ENCODE measurements at regions not wholly inside any gene's neighbourhood (a gene's known extent, or its start where the extent isn't known, plus 50 kb on each side); places are given as distances from the start of the nearest gene placed in this dataset.

DNA sequence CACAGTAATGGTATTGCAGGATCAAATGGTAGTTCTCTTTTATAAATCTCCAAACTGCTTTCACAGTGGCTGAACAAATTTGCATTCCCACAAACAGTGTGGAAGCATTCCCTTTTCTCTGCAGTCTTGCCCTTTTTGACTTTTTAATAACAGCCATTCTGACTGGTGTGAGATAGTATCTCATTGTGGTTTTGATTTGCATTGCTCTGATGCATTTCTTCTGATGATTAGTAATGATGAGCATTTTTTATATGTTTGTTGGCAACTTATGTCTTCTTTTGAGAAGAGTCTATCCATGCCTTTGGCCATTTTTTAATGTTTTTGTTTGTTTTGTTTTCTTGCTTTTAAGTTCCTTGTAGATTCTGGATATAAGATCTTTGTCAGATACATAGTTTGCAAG, 316.1 kb upstream of the TMCO5A start:
- Histone ChIP-seq H3K27ac (ENCODE audit: low read depth) (no peak overlapping the region), H3K36me3 (ENCODE audit: insufficient read depth) (no peaks in the 10 kb centered on the region), H3K4me3 (no peak overlapping the region), H3K9me2 (ENCODE audit: insufficient read depth) (no peaks in the 10 kb centered on the region), H4K20me1 (replicated peaks; ENCODE audit: insufficient read depth) (no peaks in the 10 kb centered on the region), H3K79me2 (replicated peaks; ENCODE audit: insufficient read depth) (no peaks in the 10 kb centered on the region), H3F3A (replicated peaks; ENCODE audit: low read depth) (no peaks in the 10 kb centered on the region), H3K4me2 (no peak overlapping the region), H3K4me1 (ENCODE audit: insufficient read depth) (no peaks in the 10 kb centered on the region), H2AFZ (no peak overlapping the region), H3K27me3 (ENCODE audit: insufficient read depth) (peaks cover 7% of the 10 kb centered on the region; the same call in 1 of the 2 replicates)
- TF ChIP-seq, protein P1, sequence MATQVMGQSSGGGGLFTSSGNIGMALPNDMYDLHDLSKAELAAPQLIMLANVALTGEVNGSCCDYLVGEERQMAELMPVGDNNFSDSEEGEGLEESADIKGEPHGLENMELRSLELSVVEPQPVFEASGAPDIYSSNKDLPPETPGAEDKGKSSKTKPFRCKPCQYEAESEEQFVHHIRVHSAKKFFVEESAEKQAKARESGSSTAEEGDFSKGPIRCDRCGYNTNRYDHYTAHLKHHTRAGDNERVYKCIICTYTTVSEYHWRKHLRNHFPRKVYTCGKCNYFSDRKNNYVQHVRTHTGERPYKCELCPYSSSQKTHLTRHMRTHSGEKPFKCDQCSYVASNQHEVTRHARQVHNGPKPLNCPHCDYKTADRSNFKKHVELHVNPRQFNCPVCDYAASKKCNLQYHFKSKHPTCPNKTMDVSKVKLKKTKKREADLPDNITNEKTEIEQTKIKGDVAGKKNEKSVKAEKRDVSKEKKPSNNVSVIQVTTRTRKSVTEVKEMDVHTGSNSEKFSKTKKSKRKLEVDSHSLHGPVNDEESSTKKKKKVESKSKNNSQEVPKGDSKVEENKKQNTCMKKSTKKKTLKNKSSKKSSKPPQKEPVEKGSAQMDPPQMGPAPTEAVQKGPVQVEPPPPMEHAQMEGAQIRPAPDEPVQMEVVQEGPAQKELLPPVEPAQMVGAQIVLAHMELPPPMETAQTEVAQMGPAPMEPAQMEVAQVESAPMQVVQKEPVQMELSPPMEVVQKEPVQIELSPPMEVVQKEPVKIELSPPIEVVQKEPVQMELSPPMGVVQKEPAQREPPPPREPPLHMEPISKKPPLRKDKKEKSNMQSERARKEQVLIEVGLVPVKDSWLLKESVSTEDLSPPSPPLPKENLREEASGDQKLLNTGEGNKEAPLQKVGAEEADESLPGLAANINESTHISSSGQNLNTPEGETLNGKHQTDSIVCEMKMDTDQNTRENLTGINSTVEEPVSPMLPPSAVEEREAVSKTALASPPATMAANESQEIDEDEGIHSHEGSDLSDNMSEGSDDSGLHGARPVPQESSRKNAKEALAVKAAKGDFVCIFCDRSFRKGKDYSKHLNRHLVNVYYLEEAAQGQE (IDR thresholded peaks at IDR 0.05; ENCODE audit: unreplicated experiment), result no peak
- TF ChIP-seq JUNB (IDR thresholded peaks at IDR 0.05; ENCODE audit: unreplicated experiment) (no peak), ZNF462 (CRISPR knock-in tag; IDR thresholded peaks at IDR 0.05) (no peak), CREB1 (CRISPR knock-in tag; IDR thresholded peaks at IDR 0.05; ENCODE audit: low read depth) (no peak), CTCF (conservative IDR thresholded peaks at IDR 0.05; ENCODE audit: low read depth in 2 of 2) (no peak), NANOG (IDR thresholded peaks at IDR 0.05; ENCODE audit: borderline replicate concordance) (no peak), ZNF114 (CRISPR knock-in tag; IDR thresholded peaks at IDR 0.05) (no peak), ZNF331 (CRISPR knock-in tag; IDR thresholded peaks at IDR 0.05; ENCODE audit: low read depth) (no peak), EZH2 (IDR thresholded peaks at IDR 0.05; ENCODE audit: low read depth, unreplicated experiment) (no peak), EZH2phosphoT487 (IDR thresholded peaks at IDR 0.05; ENCODE audit: unreplicated experiment) (no peak), POLR2AphosphoS5 (IDR thresholded peaks at IDR 0.05; ENCODE audit: low read depth) (no peak), STAT1 (IDR thresholded peaks at IDR 0.05; ENCODE audit: unreplicated experiment) (no peak)
- TF ChIP-seq, protein P2, sequence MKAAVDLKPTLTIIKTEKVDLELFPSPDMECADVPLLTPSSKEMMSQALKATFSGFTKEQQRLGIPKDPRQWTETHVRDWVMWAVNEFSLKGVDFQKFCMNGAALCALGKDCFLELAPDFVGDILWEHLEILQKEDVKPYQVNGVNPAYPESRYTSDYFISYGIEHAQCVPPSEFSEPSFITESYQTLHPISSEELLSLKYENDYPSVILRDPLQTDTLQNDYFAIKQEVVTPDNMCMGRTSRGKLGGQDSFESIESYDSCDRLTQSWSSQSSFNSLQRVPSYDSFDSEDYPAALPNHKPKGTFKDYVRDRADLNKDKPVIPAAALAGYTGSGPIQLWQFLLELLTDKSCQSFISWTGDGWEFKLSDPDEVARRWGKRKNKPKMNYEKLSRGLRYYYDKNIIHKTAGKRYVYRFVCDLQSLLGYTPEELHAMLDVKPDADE (IDR thresholded peaks at IDR 0.05), result no peak
- no peak for ATAC-seq
- H3K27me3 Mint-ChIP-seq (ENCODE audit: insufficient read depth, low read depth, poor library complexity), result no peaks in the 10 kb centered on the region
- peaks cover 7% of the 10 kb centered on the region; the same call in 2 of the 3 replicates for H3K4me1 Mint-ChIP-seq
- no peak overlapping the region for H3K27ac Mint-ChIP-seq
- H3K9me3 Mint-ChIP-seq, result no peaks in the 10 kb centered on the region
- H3K4me3 Mint-ChIP-seq, result no peak overlapping the region
- no peaks in the 10 kb centered on the region for H3K36me3 Mint-ChIP-seq (ENCODE audit: low read depth)
- DNase-seq (ENCODE audit: low spot score), result no peak

All from GM23338 (cell line).